Choroid plexus epithelial cell (primary cell): ENCODE measurements at regions not wholly inside any gene's neighbourhood (a gene's known extent, or its start where the extent isn't known, plus 50 kb on each side); places are given as distances from the start of the nearest gene placed in this dataset.

Source experiments
- DNase-seq: peaks from one replicate; pipeline ENCODE4 v3.0.0-alpha.2; 2010; ENCODE audit warnings: low read depth
- H3K4me3 ChIP-seq: 2 replicates; pipeline ENCODE4 v1.5.1; 2011; ENCODE audit warnings: low read depth, mild to moderate bottlenecking, control low read depth, low read length, moderate library complexity
- TF ChIP-seq, protein P1 (sequence below): conservative IDR thresholded peaks from 2 replicates; pipeline ENCODE4 v1.5.1; 2011; ENCODE audit warnings: low read depth, mild to moderate bottlenecking, control low read depth, inconsistent platforms, low read length, moderate library complexity

DNA sequence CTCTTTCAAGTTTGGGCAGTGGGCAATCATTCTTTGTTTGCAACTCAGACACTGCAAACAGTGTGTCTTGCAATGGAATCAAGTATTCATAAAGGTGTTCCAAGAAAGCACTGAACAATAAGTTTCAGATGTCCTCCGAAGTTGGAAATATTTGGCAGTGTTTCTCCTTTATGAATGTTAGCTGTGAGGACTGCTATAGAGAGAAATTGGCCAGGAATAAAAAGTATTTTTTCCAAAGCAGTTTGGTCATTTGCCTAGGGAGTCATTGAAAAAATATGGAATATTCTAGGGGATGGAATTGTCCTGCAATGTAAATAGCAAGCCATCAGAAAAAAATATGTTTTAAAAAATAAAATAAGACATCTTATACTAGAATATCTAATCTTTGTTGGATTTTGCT lies 688.6 kb upstream of the SEMA6A start:
- TF ChIP-seq, protein P1, sequence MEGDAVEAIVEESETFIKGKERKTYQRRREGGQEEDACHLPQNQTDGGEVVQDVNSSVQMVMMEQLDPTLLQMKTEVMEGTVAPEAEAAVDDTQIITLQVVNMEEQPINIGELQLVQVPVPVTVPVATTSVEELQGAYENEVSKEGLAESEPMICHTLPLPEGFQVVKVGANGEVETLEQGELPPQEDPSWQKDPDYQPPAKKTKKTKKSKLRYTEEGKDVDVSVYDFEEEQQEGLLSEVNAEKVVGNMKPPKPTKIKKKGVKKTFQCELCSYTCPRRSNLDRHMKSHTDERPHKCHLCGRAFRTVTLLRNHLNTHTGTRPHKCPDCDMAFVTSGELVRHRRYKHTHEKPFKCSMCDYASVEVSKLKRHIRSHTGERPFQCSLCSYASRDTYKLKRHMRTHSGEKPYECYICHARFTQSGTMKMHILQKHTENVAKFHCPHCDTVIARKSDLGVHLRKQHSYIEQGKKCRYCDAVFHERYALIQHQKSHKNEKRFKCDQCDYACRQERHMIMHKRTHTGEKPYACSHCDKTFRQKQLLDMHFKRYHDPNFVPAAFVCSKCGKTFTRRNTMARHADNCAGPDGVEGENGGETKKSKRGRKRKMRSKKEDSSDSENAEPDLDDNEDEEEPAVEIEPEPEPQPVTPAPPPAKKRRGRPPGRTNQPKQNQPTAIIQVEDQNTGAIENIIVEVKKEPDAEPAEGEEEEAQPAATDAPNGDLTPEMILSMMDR: no peak
- H3K4me3 ChIP-seq: no peak overlapping the region
- DNase-seq: no peak

- H3K4me3 ChIP-seq: no peak overlapping the region
- DNase-seq: no peak
These were observed 688.0 kb upstream of the SEMA6A start for GRCh38 chr5:117262572-117263131.

DNA sequence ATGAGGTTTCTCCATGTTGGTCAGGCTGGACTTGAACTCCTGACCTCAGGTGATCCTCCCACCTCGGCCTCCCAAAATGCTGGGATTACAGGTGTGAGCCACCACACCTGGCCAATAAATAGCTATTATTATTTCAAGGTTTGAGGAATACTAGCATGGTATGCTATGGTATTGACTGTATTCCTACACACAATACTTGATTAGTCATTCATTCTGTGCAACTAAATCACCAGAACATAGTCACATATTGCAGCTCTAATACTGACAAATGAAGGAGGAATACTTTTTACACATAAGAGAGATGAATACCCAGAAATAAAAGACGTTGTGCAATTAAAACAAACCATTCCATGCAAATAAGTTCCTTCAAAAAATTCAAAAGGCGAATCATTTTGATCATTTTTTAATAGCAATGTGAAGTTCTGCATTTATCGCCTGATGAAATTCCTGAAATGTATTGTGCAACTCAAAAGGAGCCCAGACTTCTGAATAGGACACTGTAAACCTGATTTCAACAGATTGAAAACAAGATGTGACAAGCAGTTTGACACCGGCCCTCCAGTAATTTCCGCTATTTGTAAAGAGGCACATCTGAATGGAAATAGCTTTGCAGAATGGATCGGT lies 687.4 kb upstream of the SEMA6A start:
- TF ChIP-seq, protein P1: no peak
- no peak for DNase-seq
- H3K4me3 ChIP-seq: no peak overlapping the region

More at GRCh38 chr5:117262572-117263131, 688.0 kb upstream of the SEMA6A start:
- TF ChIP-seq, protein P1: no peak

GRCh38 chr5:117255211-117256027 lies 680.8 kb upstream of the SEMA6A start:
- H3K4me3 ChIP-seq: no peak overlapping the region
- TF ChIP-seq, protein P1: no peak
- no peak for DNase-seq

GRCh38 chr5:117252566-117252965 lies 677.9 kb upstream of the SEMA6A start:
- TF ChIP-seq, protein P1: no peak
- no peak for DNase-seq
- H3K4me3 ChIP-seq: no peak overlapping the region

- TF ChIP-seq, protein P1: no peak
- DNase-seq: no peak
- no peak overlapping the region for H3K4me3 ChIP-seq
These were observed 674.6 kb upstream of the SEMA6A start for GRCh38 chr5:117249086-117249815.
